Stimulated activated CD4-positive, alpha-beta T cell treated with anti-CD3 and anti-CD28 coated beads, Interleukin-1b, Interleukin-23, amount 100 ng/mL, for 1 hour (primary cell): ENCODE measurements at regions not wholly inside any gene's neighbourhood (a gene's known extent, or its start where the extent isn't known, plus 50 kb on each side); places are given as distances from the start of the nearest gene placed in this dataset.

Source experiments
- DNase-seq, 2 donors: peaks; one replicate each; pipeline ENCODE4 v3.0.0-alpha.2; 2020; ENCODE audit warnings: low read depth in 2 of 2

GRCh38 chr3:24596626-24597025, 102.0 kb upstream of the THRB start:
- DNase-seq, result no peak

- DNase-seq, result no peak
These were observed 104.2 kb upstream of the THRB start for GRCh38 chr3:24598695-24599470.

GRCh38 chr3:24601066-24601939, 106.7 kb upstream of the THRB start:
- DNase-seq, result no peak

GRCh38 chr3:24604215-24604614, 109.6 kb upstream of the THRB start:
- no peak for DNase-seq

GRCh38 chr3:24605511-24606028, 110.9 kb upstream of the THRB start:
- DNase-seq, result no peak

GRCh38 chr3:24607281-24607680, 112.6 kb upstream of the THRB start:
- no peak for DNase-seq

- no peak for DNase-seq
These were observed 114.2 kb upstream of the THRB start for GRCh38 chr3:24608701-24609390.

GRCh38 chr3:24614359-24614758, 119.7 kb upstream of the THRB start:
- DNase-seq, result no peak

GRCh38 chr3:24615177-24615576, 120.5 kb upstream of the THRB start:
- DNase-seq, result no peak

GRCh38 chr3:24616110-24616829, 121.6 kb upstream of the THRB start:
- DNase-seq, result no peak

- no peak for DNase-seq
These were observed 127.5 kb upstream of the THRB start for GRCh38 chr3:24622138-24622537.

- no peak for DNase-seq
These were observed 128.1 kb upstream of the THRB start for GRCh38 chr3:24622696-24623225.

GRCh38 chr3:24623657-24624056, 129.0 kb upstream of the THRB start:
- no peak for DNase-seq

GRCh38 chr3:24624938-24625681, 130.5 kb upstream of the THRB start:
- no peak for DNase-seq

- DNase-seq, result no peak
These were observed 134.0 kb upstream of the THRB start for GRCh38 chr3:24628523-24629258.

- no peak for DNase-seq
These were observed 136.8 kb upstream of the THRB start for GRCh38 chr3:24631481-24631880.

GRCh38 chr3:24639061-24639460, 144.4 kb upstream of the THRB start:
- DNase-seq, result no peak

GRCh38 chr3:24639481-24640329, 145.1 kb upstream of the THRB start:
- no peak for DNase-seq

- no peak for DNase-seq
These were observed 145.8 kb upstream of the THRB start for GRCh38 chr3:24640330-24640877.
